GM12891 (cell line): ENCODE measurements at regions not wholly inside any gene's neighbourhood (a gene's known extent, or its start where the extent isn't known, plus 50 kb on each side); places are given as distances from the start of the nearest gene placed in this dataset.

Source experiments
- POLR2A ChIP-seq: IDR thresholded peaks from 2 replicates; pipeline ENCODE4 v1.6.1; 2011; ENCODE audit warnings: low read depth, low read length, control low read depth
- POLR2AphosphoS5 ChIP-seq: IDR thresholded peaks from 2 replicates; pipeline ENCODE4 v1.6.1; 2011; ENCODE audit warnings: low read depth, low read length, control low read depth
- SPI1 ChIP-seq: IDR thresholded peaks from 2 replicates; pipeline ENCODE4 v1.6.1; 2011; ENCODE audit warnings: low read depth, low read length, control low read depth
- TAF1 ChIP-seq: IDR thresholded peaks from 2 replicates; pipeline ENCODE4 v1.6.1; 2011; ENCODE audit warnings: low read depth, low read length, control low read depth

- TF ChIP-seq SPI1 (no peak), POLR2A (no peak), TAF1 (no peak), POLR2AphosphoS5 (no peak)
These were observed 275.8 kb upstream of the CLNK start for GRCh38 chr4:10960389-10960788.
